8988T (cell line): ENCODE measurements at regions not wholly inside any gene's neighbourhood (a gene's known extent, or its start where the extent isn't known, plus 50 kb on each side); places are given as distances from the start of the nearest gene placed in this dataset.

Source experiments
- DNase-seq: peaks from one replicate; pipeline ENCODE4 v3.0.0; 2011

- no peak for DNase-seq
Measured at GRCh38 chr6:163962627-163963117, 548.2 kb downstream of the QKI start.

GRCh38 chr6:163960128-163960527 lies 545.6 kb downstream of the QKI start:
- DNase-seq, result no peak

- peak; percentile 64 for DNase-seq
Measured at GRCh38 chr6:163958646-163959045, 544.1 kb downstream of the QKI start.

- peak; percentile 42 for DNase-seq
Measured at GRCh38 chr6:163956571-163957407, 542.3 kb downstream of the QKI start.

GRCh38 chr6:163955756-163956155 lies 541.2 kb downstream of the QKI start:
- no peak for DNase-seq

- DNase-seq, result no peak
Measured at GRCh38 chr6:163955096-163955495, 540.6 kb downstream of the QKI start.

GRCh38 chr6:163954088-163954775 lies 539.7 kb downstream of the QKI start:
- no peak for DNase-seq

GRCh38 chr6:163952005-163952404 lies 537.5 kb downstream of the QKI start:
- DNase-seq, result no peak

- DNase-seq, result no peak
Measured at GRCh38 chr6:163951326-163951725, 536.8 kb downstream of the QKI start.

- DNase-seq, result no peak
Measured at GRCh38 chr6:163950159-163950558, 535.6 kb downstream of the QKI start.

GRCh38 chr6:163949431-163949830 lies 534.9 kb downstream of the QKI start:
- DNase-seq, result no peak

- no peak for DNase-seq
Measured at GRCh38 chr6:163948250-163948649, 533.7 kb downstream of the QKI start.

GRCh38 chr6:163947276-163947675 lies 532.8 kb downstream of the QKI start:
- DNase-seq, result no peak

GRCh38 chr6:163946437-163946836 lies 531.9 kb downstream of the QKI start:
- DNase-seq, result no peak

- no peak for DNase-seq
Measured at GRCh38 chr6:163945808-163946207, 531.3 kb downstream of the QKI start.

- no peak for DNase-seq
Measured at GRCh38 chr6:163944897-163945296, 530.4 kb downstream of the QKI start.

GRCh38 chr6:163943607-163944385 lies 529.3 kb downstream of the QKI start:
- no peak for DNase-seq

- DNase-seq, result no peak
Measured at GRCh38 chr6:163942790-163943189, 528.3 kb downstream of the QKI start.

GRCh38 chr6:163941624-163941976 lies 527.1 kb downstream of the QKI start:
- DNase-seq, result no peak

- DNase-seq, result no peak
Measured at GRCh38 chr6:163940705-163941623, 526.4 kb downstream of the QKI start.

GRCh38 chr6:163937071-163937470 lies 522.6 kb downstream of the QKI start:
- DNase-seq, result no peak

- DNase-seq, result no peak
Measured at GRCh38 chr6:163935158-163935762, 520.7 kb downstream of the QKI start.
